ENCODE measurements at regions not wholly inside any gene's neighbourhood (a gene's known extent, or its start where the extent isn't known, plus 50 kb on each side); places are given as distances from the start of the nearest gene placed in this dataset.

DNA sequence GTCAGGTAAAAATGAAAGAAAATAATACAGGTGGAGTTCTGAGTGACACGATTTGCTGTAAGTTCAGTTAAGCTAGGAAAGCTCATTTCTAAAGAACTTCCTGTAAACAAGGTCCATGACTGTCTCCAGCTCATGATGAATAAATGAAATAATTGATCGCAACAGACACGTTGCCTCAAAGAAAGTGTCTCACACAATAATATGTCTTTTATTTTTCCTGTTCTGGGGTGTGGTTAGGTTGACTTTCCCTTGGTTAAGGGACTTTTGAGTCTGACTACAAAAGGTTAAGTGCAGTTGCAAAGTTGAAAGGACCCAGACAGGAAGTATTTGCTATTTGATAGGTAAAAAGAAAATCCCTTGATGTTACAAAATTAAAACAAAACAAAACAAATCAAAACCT, 304.2 kb upstream of the PRDM1 start:
- Histone ChIP-seq H3F3A (ENCODE audit: control insufficient read depth, insufficient read depth) (no peaks in the 10 kb centered on the region), H3K36me3 (ENCODE audit: control insufficient read depth, low read length) (no peaks in the 10 kb centered on the region), H3K9me2 (replicated peaks; ENCODE audit: control insufficient read depth, low read length) (no peaks in the 10 kb centered on the region), H3K9me3 (ENCODE audit: control insufficient read depth, insufficient read depth, low read length) (no peaks in the 10 kb centered on the region), H4K20me1 (ENCODE audit: control insufficient read depth, insufficient read depth, low read depth, low read length) (no peaks in the 10 kb centered on the region), H3K4me2 (ENCODE audit: low read length) (no peak overlapping the region), H3K4me1 (ENCODE audit: control insufficient read depth, low read length) (no peaks in the 10 kb centered on the region), H3K79me2 (ENCODE audit: control insufficient read depth, low read length) (no peaks in the 10 kb centered on the region), H3K4me3 (ENCODE audit: low read length) (no peak overlapping the region), H3K27me3 (ENCODE audit: control insufficient read depth, low read length) (no peaks in the 10 kb centered on the region), H3K27ac (ENCODE audit: low read depth, low read length) (no peak overlapping the region)
- TF ChIP-seq CTCF (IDR thresholded peaks at IDR 0.05; ENCODE audit: low read depth, low read length, poor library complexity, severe bottlenecking): no peak
- TF ChIP-seq EZH2phosphoT487 (IDR thresholded peaks at IDR 0.05; ENCODE audit: borderline replicate concordance, low read length): no peak

GRCh38 chr6:105781248-105781647, 304.9 kb upstream of the PRDM1 start:
- Histone ChIP-seq H3K27ac (ENCODE audit: low read depth, low read length) (no peak overlapping the region), H3K79me2 (ENCODE audit: control insufficient read depth, low read length) (no peaks in the 10 kb centered on the region), H3K9me3 (ENCODE audit: control insufficient read depth, insufficient read depth, low read length) (no peaks in the 10 kb centered on the region), H3K9me2 (replicated peaks; ENCODE audit: control insufficient read depth, low read length) (no peaks in the 10 kb centered on the region), H3K27me3 (ENCODE audit: control insufficient read depth, low read length) (no peaks in the 10 kb centered on the region), H3K36me3 (ENCODE audit: control insufficient read depth, low read length) (no peaks in the 10 kb centered on the region), H4K20me1 (ENCODE audit: control insufficient read depth, insufficient read depth, low read depth, low read length) (no peaks in the 10 kb centered on the region), H3K4me3 (ENCODE audit: low read length) (no peak overlapping the region), H3F3A (ENCODE audit: control insufficient read depth, insufficient read depth) (no peaks in the 10 kb centered on the region), H3K4me1 (ENCODE audit: control insufficient read depth, low read length) (no peaks in the 10 kb centered on the region), H3K4me2 (ENCODE audit: low read length) (no peak overlapping the region)
- no peak for TF ChIP-seq CTCF (IDR thresholded peaks at IDR 0.05; ENCODE audit: low read depth, low read length, poor library complexity, severe bottlenecking)
- no peak for TF ChIP-seq EZH2phosphoT487 (IDR thresholded peaks at IDR 0.05; ENCODE audit: borderline replicate concordance, low read length)

GRCh38 chr6:105780146-105780860, 305.8 kb upstream of the PRDM1 start:
- H3K9me2 ChIP-seq (replicated peaks; ENCODE audit: control insufficient read depth, low read length): no peaks in the 10 kb centered on the region
- H3K27ac ChIP-seq (ENCODE audit: low read depth, low read length): no peak overlapping the region
- no peaks in the 10 kb centered on the region for H3K36me3 ChIP-seq (ENCODE audit: control insufficient read depth, low read length)
- no peaks in the 10 kb centered on the region for H3F3A ChIP-seq (ENCODE audit: control insufficient read depth, insufficient read depth)
- TF ChIP-seq CTCF (IDR thresholded peaks at IDR 0.05; ENCODE audit: low read depth, low read length, poor library complexity, severe bottlenecking) (no peak), EZH2phosphoT487 (IDR thresholded peaks at IDR 0.05; ENCODE audit: borderline replicate concordance, low read length) (no peak)
- no peaks in the 10 kb centered on the region for H3K79me2 ChIP-seq (ENCODE audit: control insufficient read depth, low read length)
- H3K9me3 ChIP-seq (ENCODE audit: control insufficient read depth, insufficient read depth, low read length): no peaks in the 10 kb centered on the region; the same call in 1 of the 2 replicates
- no peaks in the 10 kb centered on the region for H3K27me3 ChIP-seq (ENCODE audit: control insufficient read depth, low read length)
- H4K20me1 ChIP-seq (ENCODE audit: control insufficient read depth, insufficient read depth, low read depth, low read length): no peaks in the 10 kb centered on the region
- H3K4me1 ChIP-seq (ENCODE audit: control insufficient read depth, low read length): no peaks in the 10 kb centered on the region
- H3K4me3 ChIP-seq (ENCODE audit: low read length): no peak overlapping the region
- H3K4me2 ChIP-seq (ENCODE audit: low read length): no peak overlapping the region

Data from DOHH2 (cell line).